Mucosa of gallbladder (tissue), 1 donor: ENCODE measurements at regions not wholly inside any gene's neighbourhood (a gene's known extent, or its start where the extent isn't known, plus 50 kb on each side); places are given as distances from the start of the nearest gene placed in this dataset.

Experiments used
- DNase-seq: peaks from one replicate; pipeline ENCODE4 v3.0.0-alpha.2; 2020; ENCODE audit warnings: low spot score
- donor health status: DM: no; HTN: no; CAD: no.

- DNase-seq = no peak
Measured at GRCh38 chr2:145654156-145654555, 1134.2 kb upstream of the ZEB2 start.

DNA sequence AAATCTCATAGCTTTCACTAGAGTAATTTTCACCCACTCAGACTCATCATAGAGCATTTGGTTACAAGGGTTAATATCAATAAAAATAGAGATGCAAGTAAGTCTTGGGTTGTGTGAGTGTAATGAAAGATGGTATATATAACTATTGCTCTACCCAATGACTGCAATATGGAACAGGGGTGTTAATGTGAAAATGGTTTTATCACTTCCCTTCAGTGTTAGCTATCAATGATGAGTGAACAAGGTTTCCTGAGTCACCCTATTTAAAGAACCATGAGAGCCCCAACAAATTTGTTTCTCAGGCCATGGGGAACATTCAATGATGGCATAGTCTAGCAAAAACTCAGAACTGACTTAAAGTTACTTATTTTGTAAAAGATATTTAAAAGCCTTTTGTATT, 1133.6 kb upstream of the ZEB2 start:
- DNase-seq = no peak

DNA sequence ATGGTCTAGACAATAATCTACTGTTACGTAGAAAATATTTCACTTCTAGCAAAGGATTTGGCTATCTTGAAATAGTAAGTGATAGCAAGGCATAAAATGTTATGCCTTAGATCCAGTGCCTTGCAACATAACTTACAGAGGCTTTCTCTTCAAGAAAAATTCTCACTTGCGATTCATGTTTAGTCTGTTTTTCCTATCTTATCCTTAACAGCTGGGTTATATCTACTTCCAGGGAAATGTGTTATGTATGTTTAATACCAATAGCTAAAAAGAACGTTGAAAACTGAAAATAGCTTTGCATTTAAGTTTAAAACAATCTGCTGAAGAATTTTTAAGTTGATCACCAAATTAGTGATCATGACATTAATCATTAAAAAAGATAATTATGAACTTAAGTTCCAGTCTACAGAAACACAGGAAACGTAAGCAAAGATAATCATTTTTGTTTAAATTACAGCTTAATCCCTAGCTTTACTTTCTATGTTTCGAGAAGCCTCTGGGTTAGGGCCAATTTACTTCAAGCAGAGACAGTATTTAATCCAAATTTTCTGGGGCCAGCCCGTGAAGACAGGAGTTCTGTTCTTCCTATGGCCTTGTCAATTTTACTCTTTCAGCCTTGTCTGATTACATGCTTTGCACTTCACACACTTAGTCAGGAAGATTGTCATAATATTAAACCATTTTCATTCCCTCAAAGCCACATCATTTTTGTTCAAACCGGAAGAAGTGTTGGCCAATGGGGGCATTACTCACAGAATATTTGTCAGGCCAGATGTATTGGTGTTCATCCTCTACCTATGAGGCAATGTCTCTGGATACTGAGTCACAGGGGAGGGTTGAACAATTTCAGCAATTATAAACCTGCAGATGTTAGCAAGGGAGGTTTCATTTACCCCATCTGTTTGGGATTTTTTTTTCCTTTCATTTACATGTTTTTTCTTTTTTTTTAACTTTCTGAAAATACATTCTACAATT, 1132.9 kb upstream of the ZEB2 start:
- no peak for DNase-seq

GRCh38 chr2:145652036-145652435, 1132.1 kb upstream of the ZEB2 start:
- DNase-seq = no peak

DNA sequence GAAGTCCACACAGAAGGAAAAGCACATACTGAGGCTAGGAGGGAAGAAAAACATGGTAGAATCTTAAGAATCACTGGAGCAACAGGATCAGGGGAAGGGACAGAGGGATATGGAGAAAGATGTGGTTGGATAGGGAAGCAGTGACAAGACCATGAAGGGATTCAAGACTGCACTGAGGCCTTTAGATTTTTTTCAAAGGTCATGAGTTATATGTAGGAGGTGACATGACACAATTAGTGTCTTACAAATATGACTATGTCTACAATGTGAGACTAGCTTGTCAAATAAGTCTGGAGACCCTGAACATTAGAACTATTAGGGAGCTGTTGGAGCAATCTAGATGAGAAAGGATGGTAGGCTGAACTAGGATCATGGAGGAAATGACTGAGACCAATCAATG, 1130.3 kb upstream of the ZEB2 start:
- no peak for DNase-seq

- no peak for DNase-seq
Measured at GRCh38 chr2:145649061-145649460, 1129.1 kb upstream of the ZEB2 start.

DNA sequence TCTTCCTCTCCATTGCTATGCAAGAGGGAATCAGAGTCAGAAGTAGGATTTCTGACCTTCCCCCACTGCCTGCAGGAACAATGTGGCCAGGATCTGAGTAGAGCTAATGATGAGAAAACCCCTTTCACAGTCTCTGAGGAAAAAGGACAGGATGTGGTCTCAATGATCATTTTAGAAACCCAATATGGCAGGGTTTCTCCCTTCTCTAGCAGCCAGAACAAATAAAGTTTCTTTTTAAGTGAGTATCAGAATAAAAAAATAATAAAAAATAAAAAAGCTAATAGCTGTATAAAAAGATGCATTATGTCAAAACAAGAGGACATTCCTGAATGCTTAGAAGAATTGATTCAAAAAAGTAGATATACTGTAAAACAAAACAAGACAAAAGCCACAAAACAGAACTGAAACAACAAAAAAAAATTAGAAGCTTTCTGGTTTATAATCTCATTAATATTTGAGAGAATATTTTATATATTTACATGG, 1124.9 kb upstream of the ZEB2 start:
- no peak for DNase-seq

DNA sequence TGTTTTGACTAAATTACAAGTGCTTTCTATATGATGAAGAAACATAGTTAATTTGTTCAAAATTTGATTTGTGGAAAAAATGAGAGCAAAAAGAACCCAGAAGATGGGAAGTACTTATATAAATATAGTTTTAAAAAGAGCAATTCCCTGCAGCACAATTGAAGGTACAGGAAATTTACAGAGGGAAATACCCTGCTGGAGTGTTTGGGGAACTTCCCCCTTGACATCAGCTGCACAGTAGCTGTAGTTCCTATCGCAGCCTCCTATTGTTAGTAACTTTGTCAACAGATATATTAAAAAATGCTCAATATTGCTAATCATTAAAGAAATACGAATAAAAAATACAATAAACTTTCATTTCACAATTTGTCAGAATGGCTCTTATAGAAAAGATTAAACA, 1118.8 kb upstream of the ZEB2 start:
- no peak for DNase-seq

GRCh38 chr2:145635706-145636427, 1115.9 kb upstream of the ZEB2 start:
- no peak for DNase-seq

GRCh38 chr2:145631561-145631960, 1111.6 kb upstream of the ZEB2 start:
- DNase-seq = no peak

DNA sequence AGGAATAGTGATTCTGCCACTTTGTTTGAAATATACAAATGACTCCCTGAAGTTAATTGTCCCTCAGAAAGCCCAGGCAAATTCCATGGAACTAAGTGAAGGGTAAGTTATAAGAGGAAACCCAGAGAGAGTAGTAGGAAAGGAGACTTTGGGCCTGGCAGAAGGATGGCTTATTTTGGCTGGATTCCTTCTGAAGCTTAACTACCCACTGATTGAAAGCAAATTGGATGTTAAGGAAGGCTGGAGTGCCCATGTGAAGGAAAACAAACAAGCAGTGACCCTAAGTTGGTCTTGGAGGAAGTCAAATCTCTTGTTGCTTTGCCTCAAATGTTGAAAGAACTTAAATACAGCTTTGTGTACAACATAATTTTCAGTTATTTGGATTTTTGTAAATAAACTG, 1106.4 kb upstream of the ZEB2 start:
- DNase-seq = no peak

- no peak for DNase-seq
Measured at GRCh38 chr2:145625111-145625510, 1105.2 kb upstream of the ZEB2 start.

DNA sequence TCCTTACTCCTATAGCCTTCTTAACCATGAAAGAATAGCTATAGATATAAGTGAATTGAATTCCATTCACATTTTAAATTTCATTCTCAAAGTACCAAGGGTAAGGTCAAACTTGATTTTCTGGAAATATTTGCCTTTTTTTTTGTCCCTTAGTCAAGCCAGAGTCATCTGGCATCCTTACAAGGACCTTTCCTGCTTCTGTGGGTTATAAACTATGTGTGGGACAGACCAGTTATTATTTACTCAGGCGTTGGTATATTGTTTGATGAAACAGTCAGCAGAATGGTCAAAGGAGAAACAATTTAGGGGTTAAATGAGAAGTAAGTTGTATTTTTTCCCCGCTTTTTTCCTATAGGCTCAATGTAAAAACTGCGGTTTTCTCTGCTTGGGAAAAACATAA, 1103.2 kb upstream of the ZEB2 start:
- no peak for DNase-seq

- DNase-seq = no peak
Measured at GRCh38 chr2:145622285-145622684, 1102.4 kb upstream of the ZEB2 start.

DNA sequence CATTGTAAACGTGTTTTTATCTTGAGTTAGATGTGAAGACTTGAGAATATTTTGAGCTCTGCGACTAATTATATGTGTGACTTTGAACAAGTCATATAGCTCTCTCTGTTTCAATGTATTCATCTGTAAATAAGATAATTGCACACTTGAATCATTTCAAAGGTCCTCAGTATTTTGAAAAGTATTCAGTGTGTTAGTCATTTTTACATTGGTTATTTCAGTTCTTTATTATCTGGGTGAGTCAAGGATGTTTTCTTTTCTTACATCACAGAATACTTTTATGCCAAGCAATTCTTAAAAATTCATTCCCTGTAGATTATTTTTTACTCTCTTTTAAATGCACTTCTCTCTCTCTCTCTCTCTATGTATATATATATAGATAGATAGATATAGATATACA, 1098.0 kb upstream of the ZEB2 start:
- no peak for DNase-seq

DNA sequence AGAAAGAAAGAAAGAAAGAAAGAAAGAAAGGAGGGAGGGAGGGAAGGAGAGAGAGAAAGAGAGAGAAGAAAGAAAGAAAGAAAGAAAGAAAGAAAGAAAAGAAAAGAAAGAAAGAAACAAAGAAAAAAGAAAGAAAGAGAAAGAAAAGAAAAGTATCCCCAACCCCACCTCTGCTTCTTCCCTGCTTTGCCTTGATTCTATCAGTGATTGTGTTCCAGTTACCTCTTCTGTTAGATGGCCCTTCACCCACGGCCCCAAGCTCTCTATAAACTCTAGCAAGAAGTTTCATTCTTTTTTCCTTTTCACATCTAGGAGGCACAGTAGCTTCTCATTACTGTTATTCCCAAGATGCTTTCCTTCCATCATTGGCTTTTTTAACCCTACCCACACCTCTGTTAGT, 1097.5 kb upstream of the ZEB2 start:
- no peak for DNase-seq

DNA sequence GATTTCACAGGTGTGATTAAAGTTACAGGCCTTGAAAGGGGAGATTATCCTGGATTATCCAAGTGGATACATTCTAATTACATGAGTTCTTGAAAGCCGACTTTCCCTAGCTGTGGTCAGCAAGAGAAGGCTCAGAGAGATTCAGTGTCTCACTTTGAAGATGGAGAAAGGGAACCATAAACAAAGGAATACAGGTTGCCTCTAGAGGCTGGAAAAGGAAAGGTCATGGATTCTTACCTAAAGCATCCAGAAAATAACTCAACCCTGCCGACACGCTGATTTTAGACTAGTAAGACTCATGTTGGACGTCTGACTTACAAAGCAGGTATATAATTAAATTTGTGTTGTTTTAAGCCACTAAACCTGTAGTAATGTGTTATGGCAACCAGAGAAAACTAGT, 1095.7 kb upstream of the ZEB2 start:
- DNase-seq = no peak

- DNase-seq = no peak
Measured at GRCh38 chr2:145609951-145610350, 1090.0 kb upstream of the ZEB2 start.

- DNase-seq = no peak
Measured at GRCh38 chr2:145601361-145601925, 1081.5 kb upstream of the ZEB2 start.

- no peak for DNase-seq
Measured at GRCh38 chr2:145600811-145601210, 1080.9 kb upstream of the ZEB2 start.

- DNase-seq = no peak
Measured at GRCh38 chr2:145599756-145600155, 1079.8 kb upstream of the ZEB2 start.

GRCh38 chr2:145598434-145598833, 1078.5 kb upstream of the ZEB2 start:
- DNase-seq = no peak

GRCh38 chr2:145597809-145598208, 1077.9 kb upstream of the ZEB2 start:
- no peak for DNase-seq
